Activated naive CD8-positive, alpha-beta T cell treated with anti-CD3 and anti-CD28 coated beads, Interleukin-2, amount 50 U/mL, for 24 hours (primary cell): ENCODE measurements at regions not wholly inside any gene's neighbourhood (a gene's known extent, or its start where the extent isn't known, plus 50 kb on each side); places are given as distances from the start of the nearest gene placed in this dataset.

Experiments
- ATAC-seq: fragments of 150-1000 bp; cut with Tn5 transposase; one replicate; pipeline ENCODE4 v1.10.0; 2021
- DNase-seq: peaks from one replicate; pipeline ENCODE4 v3.0.0; 2021
- H3K27ac Mint-ChIP-seq: one replicate; pipeline ENCODE4 v1.8.0; 2021; ENCODE audit warnings: mild to moderate bottlenecking, mixed read lengths
- H3K27me3 Mint-ChIP-seq: one replicate; pipeline ENCODE4 v1.8.0; 2021; ENCODE audit warnings: mixed read lengths
- H3K36me3 Mint-ChIP-seq: one replicate; pipeline ENCODE4 v1.8.0; 2021; ENCODE audit warnings: low read depth, mixed read lengths
- H3K4me1 Mint-ChIP-seq: one replicate; pipeline ENCODE4 v1.8.0; 2021; ENCODE audit warnings: mixed read lengths
- H3K4me3 Mint-ChIP-seq: one replicate; pipeline ENCODE4 v1.8.0; 2021; ENCODE audit warnings: mild to moderate bottlenecking, moderate library complexity, mixed read lengths
- H3K9me3 Mint-ChIP-seq: one replicate; pipeline ENCODE4 v1.8.0; 2021; ENCODE audit warnings: mixed read lengths

- no peak for DNase-seq
- H3K4me1 Mint-ChIP-seq: peaks cover 14% of the 10 kb centered on the region
- no peak overlapping the region for H3K4me3 Mint-ChIP-seq
- no peak for ATAC-seq
- H3K36me3 Mint-ChIP-seq: no peaks in the 10 kb centered on the region
- H3K27ac Mint-ChIP-seq: no peak overlapping the region
- no peaks in the 10 kb centered on the region for H3K9me3 Mint-ChIP-seq
- H3K27me3 Mint-ChIP-seq: no peaks in the 10 kb centered on the region
These were observed 457.5 kb upstream of the ZNF608 start for GRCh38 chr5:125203912-125204311.

GRCh38 chr5:125205601-125206225, 459.3 kb upstream of the ZNF608 start:
- no peak for DNase-seq
- H3K9me3 Mint-ChIP-seq: no peaks in the 10 kb centered on the region
- no peak overlapping the region for H3K27ac Mint-ChIP-seq
- no peak for ATAC-seq
- H3K4me1 Mint-ChIP-seq: peaks cover 9% of the 10 kb centered on the region
- no peak overlapping the region for H3K4me3 Mint-ChIP-seq
- no peaks in the 10 kb centered on the region for H3K36me3 Mint-ChIP-seq
- no peaks in the 10 kb centered on the region for H3K27me3 Mint-ChIP-seq

- Mint-ChIP-seq H3K27me3 (no peaks in the 10 kb centered on the region), H3K9me3 (no peaks in the 10 kb centered on the region), H3K27ac (no peak overlapping the region), H3K36me3 (no peaks in the 10 kb centered on the region), H3K4me3 (no peak overlapping the region), H3K4me1 (peaks cover 9% of the 10 kb centered on the region)
- ATAC-seq (no peak), DNase-seq (no peak)
These were observed 461.4 kb upstream of the ZNF608 start for GRCh38 chr5:125207856-125208255.

DNA sequence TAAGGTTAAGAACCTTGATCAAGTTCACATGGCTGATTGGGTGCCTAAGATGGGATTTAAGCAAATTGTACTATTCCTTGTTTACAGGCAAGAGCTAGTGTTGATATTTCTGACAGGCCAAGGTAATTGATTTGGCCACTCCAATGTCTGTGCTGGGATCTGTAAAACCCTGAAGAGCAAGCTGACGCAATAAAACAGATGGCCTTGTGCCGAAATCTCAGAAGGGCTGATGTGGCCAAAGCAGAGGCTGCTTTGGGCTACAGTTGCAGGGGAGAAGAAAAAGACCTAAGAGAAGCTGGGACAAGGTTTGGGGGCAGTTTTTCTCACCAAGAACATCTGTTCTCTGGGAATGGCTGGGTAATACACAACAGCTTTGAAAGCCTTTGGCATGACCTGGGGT, 463.2 kb upstream of the ZNF608 start:
- Mint-ChIP-seq H3K4me3 (no peak overlapping the region), H3K4me1 (peaks cover 9% of the 10 kb centered on the region), H3K9me3 (no peaks in the 10 kb centered on the region), H3K36me3 (no peaks in the 10 kb centered on the region), H3K27me3 (no peaks in the 10 kb centered on the region), H3K27ac (no peak overlapping the region)
- no peak for DNase-seq
- no peak for ATAC-seq

DNA sequence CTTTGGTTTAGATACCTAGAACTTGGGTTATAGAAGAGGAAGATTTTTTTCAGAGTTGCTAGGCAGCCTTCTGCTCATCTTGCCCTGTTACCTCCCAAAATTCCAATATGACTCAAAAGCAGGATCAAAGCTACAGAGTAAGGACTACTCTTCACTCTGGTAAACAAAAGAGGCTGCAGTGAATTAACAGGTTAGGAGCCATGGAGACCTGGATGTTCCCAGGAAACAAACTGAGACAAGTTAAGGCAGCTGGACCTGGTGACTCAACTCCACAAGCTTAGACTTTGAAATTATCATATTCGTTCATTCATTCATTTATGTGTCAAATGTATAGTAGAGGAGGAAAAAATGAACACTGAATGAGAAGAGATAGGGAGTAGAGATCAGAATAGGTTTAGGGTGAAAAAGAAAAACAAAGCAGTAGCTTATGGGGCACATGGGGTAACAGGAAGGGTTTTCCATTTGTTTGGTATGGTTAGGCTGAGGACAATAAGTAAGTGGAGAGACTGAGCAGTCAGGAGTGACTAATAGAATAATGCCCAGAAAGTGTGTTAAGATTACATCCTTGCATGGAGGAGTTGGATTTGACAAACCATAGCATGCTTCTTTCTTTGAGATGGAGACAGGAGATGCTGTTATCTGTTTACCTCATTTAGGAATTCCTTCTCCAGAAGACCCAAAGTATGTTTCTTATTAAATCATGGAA, 464.0 kb upstream of the ZNF608 start:
- Mint-ChIP-seq H3K36me3 (no peaks in the 10 kb centered on the region), H3K27me3 (no peaks in the 10 kb centered on the region), H3K9me3 (no peaks in the 10 kb centered on the region), H3K27ac (no peak overlapping the region), H3K4me1 (peaks cover 8% of the 10 kb centered on the region), H3K4me3 (no peak overlapping the region)
- ATAC-seq: no peak
- no peak for DNase-seq

DNA sequence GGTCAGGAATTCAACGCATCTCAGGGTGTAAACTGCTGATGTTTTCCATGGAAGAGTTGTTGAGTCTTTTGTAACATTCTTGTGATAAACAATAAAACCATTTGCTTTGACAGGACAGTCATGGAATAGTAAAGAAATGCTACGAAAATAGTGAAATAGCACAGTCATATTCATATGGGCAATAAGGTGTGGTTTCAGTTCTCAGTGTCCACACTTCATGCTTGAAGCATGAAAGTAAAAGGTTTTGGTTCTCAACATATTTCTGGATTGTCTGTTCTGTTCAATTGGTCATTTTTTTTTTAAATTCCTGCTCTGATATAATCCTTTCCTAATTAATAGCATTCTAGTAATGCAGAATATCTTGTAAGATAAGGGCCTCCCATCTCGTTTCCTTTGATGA, 467.6 kb upstream of the ZNF608 start:
- ATAC-seq: no peak

DNA sequence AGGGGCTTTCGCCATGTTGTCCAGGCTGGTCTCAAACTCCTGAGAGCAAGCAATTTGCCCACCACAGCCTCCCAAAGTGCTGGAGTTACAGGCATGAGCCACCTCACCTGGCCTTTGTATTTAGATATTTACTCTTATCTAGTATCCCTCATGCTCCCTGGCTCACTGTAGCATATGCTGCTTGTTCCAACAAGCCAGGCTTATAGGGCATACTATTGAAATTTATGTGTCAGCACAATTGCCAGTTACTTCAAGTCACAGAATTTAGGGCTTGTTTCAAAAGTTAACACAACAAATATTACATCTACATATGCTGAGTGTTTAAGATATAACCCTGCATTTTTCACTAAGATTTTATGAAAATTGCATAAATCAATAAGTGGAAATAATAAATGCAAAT, 469.2 kb upstream of the ZNF608 start:
- Mint-ChIP-seq H3K27ac (no peak overlapping the region), H3K9me3 (peaks cover 8% of the 10 kb centered on the region), H3K4me1 (no peaks in the 10 kb centered on the region), H3K36me3 (no peaks in the 10 kb centered on the region), H3K4me3 (no peak overlapping the region), H3K27me3 (peaks cover 2% of the 10 kb centered on the region)
- DNase-seq: no peak
- no peak for ATAC-seq

More for the DNA sequence above, 467.6 kb upstream of the ZNF608 start:
- no peaks in the 10 kb centered on the region for H3K4me1 Mint-ChIP-seq
- no peak for DNase-seq
- peaks cover 4% of the 10 kb centered on the region for H3K9me3 Mint-ChIP-seq
- H3K27me3 Mint-ChIP-seq: peaks cover 2% of the 10 kb centered on the region
- no peaks in the 10 kb centered on the region for H3K36me3 Mint-ChIP-seq
- no peak overlapping the region for H3K27ac Mint-ChIP-seq
- H3K4me3 Mint-ChIP-seq: no peak overlapping the region

DNA sequence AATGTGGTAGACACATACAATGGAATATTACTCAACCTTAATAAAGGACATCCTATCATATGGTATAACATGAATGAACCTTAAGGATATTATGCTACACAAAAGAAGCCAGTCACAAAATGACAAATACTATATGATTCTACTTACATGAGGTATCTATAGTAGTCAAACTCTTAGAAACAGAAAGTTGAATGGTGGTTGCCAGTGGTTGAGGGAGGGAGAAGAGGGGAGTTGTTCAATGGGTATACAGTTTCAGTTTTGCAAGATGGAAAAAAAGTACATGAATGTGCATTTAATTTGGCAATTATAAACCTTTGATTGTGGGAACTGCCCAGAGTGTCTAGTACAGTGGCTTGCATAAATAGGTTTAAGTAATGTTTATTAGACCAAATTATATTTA, 473.3 kb upstream of the ZNF608 start:
- no peaks in the 10 kb centered on the region for H3K4me1 Mint-ChIP-seq

DNA sequence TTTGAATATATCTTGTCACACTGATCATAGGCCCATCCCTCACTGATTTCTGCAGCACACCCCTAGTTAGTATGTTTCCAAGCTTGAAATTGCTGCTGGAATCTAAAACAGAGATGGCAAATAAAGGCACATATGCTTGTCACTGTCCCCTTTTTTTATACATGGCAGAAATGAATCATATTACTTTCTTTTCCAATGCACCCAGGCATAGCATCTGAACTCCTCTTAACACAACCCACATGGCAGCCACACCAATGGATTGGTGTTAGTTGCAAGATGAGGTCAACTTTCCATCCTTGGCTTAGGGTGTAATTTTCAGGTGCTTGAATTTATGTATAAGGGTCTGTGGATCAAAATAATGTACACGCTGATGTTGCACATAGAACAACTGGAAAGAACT, 473.8 kb upstream of the ZNF608 start:
- ATAC-seq: peak; percentile 54
- Mint-ChIP-seq H3K27ac (no peak overlapping the region), H3K4me1 (no peaks in the 10 kb centered on the region), H3K27me3 (peaks cover 2% of the 10 kb centered on the region), H3K4me3 (no peak overlapping the region), H3K36me3 (no peaks in the 10 kb centered on the region), H3K9me3 (peaks cover 8% of the 10 kb centered on the region)
- no peak for DNase-seq

More for the DNA sequence above, 473.3 kb upstream of the ZNF608 start:
- no peak overlapping the region for H3K4me3 Mint-ChIP-seq
- peaks cover 8% of the 10 kb centered on the region for H3K9me3 Mint-ChIP-seq
- H3K27ac Mint-ChIP-seq: peak overlapping the region; percentile 2
- DNase-seq (no peak), ATAC-seq (peak; percentile 33)
- H3K27me3 Mint-ChIP-seq: peaks cover 2% of the 10 kb centered on the region
- no peaks in the 10 kb centered on the region for H3K36me3 Mint-ChIP-seq

- H3K4me3 Mint-ChIP-seq: no peak overlapping the region
- H3K27me3 Mint-ChIP-seq: no peaks in the 10 kb centered on the region
- H3K36me3 Mint-ChIP-seq: no peaks in the 10 kb centered on the region
- peaks cover 4% of the 10 kb centered on the region for H3K9me3 Mint-ChIP-seq
- no peaks in the 10 kb centered on the region for H3K4me1 Mint-ChIP-seq
- DNase-seq: no peak
- no peak overlapping the region for H3K27ac Mint-ChIP-seq
- ATAC-seq: no peak
These were observed 476.3 kb upstream of the ZNF608 start for GRCh38 chr5:125222597-125223240.

- Mint-ChIP-seq H3K4me1 (no peaks in the 10 kb centered on the region), H3K27me3 (no peaks in the 10 kb centered on the region), H3K9me3 (peaks cover under 1% of the 10 kb centered on the region), H3K27ac (no peak overlapping the region), H3K4me3 (no peak overlapping the region), H3K36me3 (no peaks in the 10 kb centered on the region)
- no peak for DNase-seq
- no peak for ATAC-seq
These were observed 479.0 kb upstream of the ZNF608 start for GRCh38 chr5:125225424-125225823.

- Mint-ChIP-seq H3K27me3 (no peaks in the 10 kb centered on the region), H3K36me3 (no peaks in the 10 kb centered on the region), H3K4me3 (no peak overlapping the region), H3K9me3 (peaks cover 4% of the 10 kb centered on the region), H3K4me1 (no peaks in the 10 kb centered on the region), H3K27ac (no peak overlapping the region)
- DNase-seq (no peak), ATAC-seq (no peak)
These were observed 480.4 kb upstream of the ZNF608 start for GRCh38 chr5:125226825-125227224.

DNA sequence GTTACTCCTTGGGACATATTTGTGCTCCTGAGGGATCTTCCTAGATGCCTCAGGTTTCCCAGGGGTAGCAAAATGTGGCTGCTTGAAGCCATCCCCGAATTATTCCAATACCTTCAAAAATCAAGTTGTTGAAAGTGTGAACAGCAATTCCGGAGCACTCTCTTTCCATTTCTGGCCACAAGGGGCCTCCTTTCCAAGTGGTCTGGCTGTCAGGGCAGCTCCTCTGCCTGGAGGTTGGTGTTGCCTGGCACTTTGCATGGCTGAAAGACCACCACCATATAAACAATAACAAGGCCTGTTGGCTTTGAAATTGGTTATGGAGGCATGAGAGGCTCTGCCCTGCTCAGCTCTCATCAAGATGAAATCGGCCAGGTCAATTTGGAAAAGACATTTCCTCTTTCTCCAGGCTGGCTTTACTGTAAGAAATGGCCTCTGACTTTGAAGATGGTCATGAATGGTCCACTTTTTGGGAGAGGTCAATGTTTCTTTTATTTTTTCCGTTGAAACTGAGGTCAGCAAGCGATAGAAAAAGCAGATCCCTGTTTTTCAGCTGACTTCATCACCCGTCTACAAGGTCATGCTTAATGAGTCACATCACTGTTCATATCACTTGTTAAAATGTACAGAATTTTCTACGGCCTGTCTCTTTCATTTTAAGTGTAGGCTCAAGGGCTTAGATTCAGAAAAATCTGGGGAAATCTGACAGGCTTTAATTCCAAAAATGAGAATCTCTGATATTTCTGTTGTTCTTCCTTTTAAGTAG, 481.1 kb upstream of the ZNF608 start:
- no peaks in the 10 kb centered on the region for H3K27me3 Mint-ChIP-seq
- H3K36me3 Mint-ChIP-seq: no peaks in the 10 kb centered on the region
- no peak overlapping the region for H3K4me3 Mint-ChIP-seq
- no peak overlapping the region for H3K27ac Mint-ChIP-seq
- peaks cover 4% of the 10 kb centered on the region for H3K9me3 Mint-ChIP-seq
- ATAC-seq: no peak
- H3K4me1 Mint-ChIP-seq: no peaks in the 10 kb centered on the region
- DNase-seq: no peak

DNA sequence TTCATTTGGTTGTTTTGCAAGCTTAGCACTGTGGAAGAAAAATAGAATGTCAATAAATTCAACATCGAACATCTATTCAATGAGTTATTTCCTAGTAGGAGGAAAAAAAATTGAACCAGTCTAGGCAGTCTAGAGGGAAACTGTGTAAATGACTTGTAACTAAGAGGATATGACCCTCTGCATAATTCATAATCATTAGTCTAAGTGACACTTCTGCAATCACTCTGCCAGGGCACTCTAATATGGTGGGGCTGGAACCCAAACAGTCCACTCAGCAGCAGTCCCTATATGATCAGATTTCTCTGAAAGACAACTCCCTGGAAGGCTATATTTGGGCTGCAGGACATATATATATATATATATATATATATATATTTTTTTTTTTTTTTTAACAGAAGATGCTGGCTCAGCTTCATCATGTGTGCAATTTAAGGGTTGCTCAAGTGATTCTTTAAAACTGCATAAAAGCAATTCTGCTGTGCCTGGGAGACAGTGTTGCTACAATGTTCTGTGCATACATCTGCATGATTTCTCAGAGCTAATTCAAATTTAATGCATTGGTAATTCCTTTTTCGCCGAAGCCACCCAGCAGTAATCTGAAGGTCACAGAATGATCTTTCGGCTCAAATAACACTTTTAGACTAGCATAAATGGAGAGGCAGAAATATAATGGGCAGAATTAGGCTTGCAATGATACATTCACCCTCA, 482.1 kb upstream of the ZNF608 start:
- Mint-ChIP-seq H3K27ac (no peak overlapping the region), H3K36me3 (no peaks in the 10 kb centered on the region), H3K27me3 (no peaks in the 10 kb centered on the region), H3K4me1 (no peaks in the 10 kb centered on the region), H3K9me3 (peaks cover 4% of the 10 kb centered on the region), H3K4me3 (no peak overlapping the region)
- ATAC-seq: no peak
- no peak for DNase-seq
